HG03097 (cell line): ENCODE measurements at regions not wholly inside any gene's neighbourhood (a gene's known extent, or its start where the extent isn't known, plus 50 kb on each side); places are given as distances from the start of the nearest gene placed in this dataset.

ENCODE experiments used
- ATAC-seq: cut with Tn5 transposase; IDR thresholded peaks from one replicate; pipeline ENCODE4 v1.9.1; 2021; ENCODE audit not compliant: unreplicated experiment, low FRiP score

GRCh38 chr18:78293940-78294541 lies 685.6 kb upstream of the SALL3 start:
- no peak for ATAC-seq

GRCh38 chr18:78295262-78295661 lies 684.4 kb upstream of the SALL3 start:
- no peak for ATAC-seq

- no peak for ATAC-seq
Observed at GRCh38 chr18:78296166-78296565, 683.5 kb upstream of the SALL3 start.

- ATAC-seq: no peak
Observed at GRCh38 chr18:78297048-78297447, 682.6 kb upstream of the SALL3 start.

GRCh38 chr18:78303519-78304191 lies 676.0 kb upstream of the SALL3 start:
- no peak for ATAC-seq

GRCh38 chr18:78304192-78305164 lies 675.1 kb upstream of the SALL3 start:
- no peak for ATAC-seq

GRCh38 chr18:78305789-78306188 lies 673.8 kb upstream of the SALL3 start:
- no peak for ATAC-seq

- no peak for ATAC-seq
Observed at GRCh38 chr18:78309307-78309706, 670.3 kb upstream of the SALL3 start.

- ATAC-seq: no peak
Observed at GRCh38 chr18:78309924-78310323, 669.7 kb upstream of the SALL3 start.

GRCh38 chr18:78319264-78319663 lies 660.4 kb upstream of the SALL3 start:
- no peak for ATAC-seq

- no peak for ATAC-seq
Observed at GRCh38 chr18:78319961-78320360, 659.7 kb upstream of the SALL3 start.

- ATAC-seq: no peak
Observed at GRCh38 chr18:78321402-78321801, 658.2 kb upstream of the SALL3 start.

GRCh38 chr18:78323453-78324197 lies 656.0 kb upstream of the SALL3 start:
- ATAC-seq: no peak

GRCh38 chr18:78327643-78328042 lies 652.0 kb upstream of the SALL3 start:
- ATAC-seq: no peak

- no peak for ATAC-seq
Observed at GRCh38 chr18:78330766-78331165, 648.9 kb upstream of the SALL3 start.

GRCh38 chr18:78352910-78353309 lies 626.7 kb upstream of the SALL3 start:
- ATAC-seq: no peak

GRCh38 chr18:78362198-78362597 lies 617.4 kb upstream of the SALL3 start:
- ATAC-seq: no peak

- no peak for ATAC-seq
Observed at GRCh38 chr18:78363556-78364387, 615.8 kb upstream of the SALL3 start.

- no peak for ATAC-seq
Observed at GRCh38 chr18:78364388-78364960, 615.1 kb upstream of the SALL3 start.
